ENCODE measurements at regions not wholly inside any gene's neighbourhood (a gene's known extent, or its start where the extent isn't known, plus 50 kb on each side); places are given as distances from the start of the nearest gene placed in this dataset.

- no peak for DNase-seq (ENCODE audit: low spot score)
Observed at GRCh38 chr6:139923964-139924475, 549.6 kb upstream of the CITED2 start.

GRCh38 chr6:139922236-139922635 lies 547.8 kb upstream of the CITED2 start:
- no peak for DNase-seq (ENCODE audit: low spot score)

- DNase-seq (ENCODE audit: low spot score) = no peak
Observed at GRCh38 chr6:139920776-139921100, 546.3 kb upstream of the CITED2 start.

- no peak for DNase-seq (ENCODE audit: low spot score)
Observed at GRCh38 chr6:139920027-139920775, 545.8 kb upstream of the CITED2 start.

- no peak for DNase-seq (ENCODE audit: low spot score)
Observed at GRCh38 chr6:139919107-139920026, 544.9 kb upstream of the CITED2 start.

- no peak for DNase-seq (ENCODE audit: low spot score)
Observed at GRCh38 chr6:139917951-139918630, 543.6 kb upstream of the CITED2 start.

- DNase-seq (ENCODE audit: low spot score) = no peak
Observed at GRCh38 chr6:139914910-139915309, 540.5 kb upstream of the CITED2 start.

GRCh38 chr6:139912735-139913400 lies 538.4 kb upstream of the CITED2 start:
- no peak for DNase-seq (ENCODE audit: low spot score)

- DNase-seq (ENCODE audit: low spot score) = no peak
Observed at GRCh38 chr6:139909992-139910391, 535.5 kb upstream of the CITED2 start.

- no peak for DNase-seq (ENCODE audit: low spot score)
Observed at GRCh38 chr6:139905404-139906052, 531.1 kb upstream of the CITED2 start.

GRCh38 chr6:139904568-139904967 lies 530.1 kb upstream of the CITED2 start:
- DNase-seq (ENCODE audit: low spot score) = no peak

GRCh38 chr6:139904158-139904533 lies 529.7 kb upstream of the CITED2 start:
- DNase-seq (ENCODE audit: low spot score) = no peak

GRCh38 chr6:139903411-139904157 lies 529.1 kb upstream of the CITED2 start:
- no peak for DNase-seq (ENCODE audit: low spot score)

GRCh38 chr6:139895205-139895793 lies 520.9 kb upstream of the CITED2 start:
- DNase-seq (ENCODE audit: low spot score) = no peak

GRCh38 chr6:139894271-139894670 lies 519.8 kb upstream of the CITED2 start:
- no peak for DNase-seq (ENCODE audit: low spot score)

GRCh38 chr6:139891471-139891870 lies 517.0 kb upstream of the CITED2 start:
- no peak for DNase-seq (ENCODE audit: low spot score)

GRCh38 chr6:139888681-139889122 lies 514.3 kb upstream of the CITED2 start:
- no peak for DNase-seq (ENCODE audit: low spot score)

- DNase-seq (ENCODE audit: low spot score) = no peak
Observed at GRCh38 chr6:139887275-139887674, 512.8 kb upstream of the CITED2 start.

GRCh38 chr6:139886396-139886795 lies 511.9 kb upstream of the CITED2 start:
- no peak for DNase-seq (ENCODE audit: low spot score)

- no peak for DNase-seq (ENCODE audit: low spot score)
Observed at GRCh38 chr6:139885909-139886308, 511.5 kb upstream of the CITED2 start.
